GM12865 (cell line): ENCODE measurements at regions not wholly inside any gene's neighbourhood (a gene's known extent, or its start where the extent isn't known, plus 50 kb on each side); places are given as distances from the start of the nearest gene placed in this dataset.

ENCODE experiments used
- DNase-seq: peaks from one replicate; pipeline ENCODE4 v3.0.0; 2010; ENCODE audit warnings: low read depth
- H3K4me3 ChIP-seq: 2 replicates; pipeline ENCODE4 v1.5.1; 2011; ENCODE audit warnings: mild to moderate bottlenecking, low read depth, low read length, control low read depth
- TF ChIP-seq, protein P1 (sequence below): IDR thresholded peaks from 2 replicates; pipeline ENCODE4 v1.5.1; 2011; ENCODE audit warnings: low read length, control low read depth, low read depth, inconsistent platforms; ENCODE audit not compliant: insufficient read depth; ENCODE audit errors: missing control alignments

DNA sequence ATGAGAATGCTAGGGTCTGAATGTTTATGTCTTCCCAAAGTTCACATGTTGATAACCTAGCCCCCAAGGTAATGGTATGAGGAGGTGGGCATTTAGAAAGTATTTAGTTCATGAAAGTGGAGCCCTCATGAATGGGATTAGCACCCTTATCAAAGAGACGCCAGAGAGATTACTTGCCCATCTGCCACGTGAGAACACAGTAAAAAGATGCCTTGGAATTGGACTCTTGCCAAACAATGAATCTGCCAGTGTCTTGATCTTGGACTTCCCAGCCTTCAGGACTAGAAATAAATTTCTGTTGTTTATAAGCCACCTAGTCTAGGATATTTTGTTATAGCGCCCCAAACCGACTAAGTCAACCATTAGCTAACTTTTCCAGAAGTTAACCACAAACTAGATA lies 92.0 kb upstream of the SLC38A4 start:
- H3K4me3 ChIP-seq: no peak overlapping the region
- no peak for DNase-seq
- TF ChIP-seq, protein P1, sequence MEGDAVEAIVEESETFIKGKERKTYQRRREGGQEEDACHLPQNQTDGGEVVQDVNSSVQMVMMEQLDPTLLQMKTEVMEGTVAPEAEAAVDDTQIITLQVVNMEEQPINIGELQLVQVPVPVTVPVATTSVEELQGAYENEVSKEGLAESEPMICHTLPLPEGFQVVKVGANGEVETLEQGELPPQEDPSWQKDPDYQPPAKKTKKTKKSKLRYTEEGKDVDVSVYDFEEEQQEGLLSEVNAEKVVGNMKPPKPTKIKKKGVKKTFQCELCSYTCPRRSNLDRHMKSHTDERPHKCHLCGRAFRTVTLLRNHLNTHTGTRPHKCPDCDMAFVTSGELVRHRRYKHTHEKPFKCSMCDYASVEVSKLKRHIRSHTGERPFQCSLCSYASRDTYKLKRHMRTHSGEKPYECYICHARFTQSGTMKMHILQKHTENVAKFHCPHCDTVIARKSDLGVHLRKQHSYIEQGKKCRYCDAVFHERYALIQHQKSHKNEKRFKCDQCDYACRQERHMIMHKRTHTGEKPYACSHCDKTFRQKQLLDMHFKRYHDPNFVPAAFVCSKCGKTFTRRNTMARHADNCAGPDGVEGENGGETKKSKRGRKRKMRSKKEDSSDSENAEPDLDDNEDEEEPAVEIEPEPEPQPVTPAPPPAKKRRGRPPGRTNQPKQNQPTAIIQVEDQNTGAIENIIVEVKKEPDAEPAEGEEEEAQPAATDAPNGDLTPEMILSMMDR: no peak

DNA sequence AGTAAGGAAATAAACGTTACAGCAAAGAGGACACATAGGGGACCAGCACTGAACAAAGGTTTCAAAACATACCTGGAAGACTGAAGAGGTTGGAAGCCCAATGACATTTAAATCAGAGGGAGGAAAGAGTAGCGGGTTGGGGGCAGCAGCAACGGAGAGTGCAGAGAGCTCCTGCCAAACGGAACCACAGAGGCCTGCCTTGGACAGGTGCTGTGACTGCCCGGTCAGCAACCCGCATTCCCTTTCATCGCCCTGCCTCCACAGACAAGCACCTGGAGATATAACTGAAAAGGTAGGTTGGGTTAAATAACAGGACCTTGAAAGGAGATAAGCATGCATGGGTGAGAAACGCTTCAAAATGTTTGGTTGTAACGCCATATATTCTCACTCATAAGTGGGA lies 92.8 kb upstream of the SLC38A4 start:
- no peak for DNase-seq
- TF ChIP-seq, protein P1: no peak
- no peak overlapping the region for H3K4me3 ChIP-seq

DNA sequence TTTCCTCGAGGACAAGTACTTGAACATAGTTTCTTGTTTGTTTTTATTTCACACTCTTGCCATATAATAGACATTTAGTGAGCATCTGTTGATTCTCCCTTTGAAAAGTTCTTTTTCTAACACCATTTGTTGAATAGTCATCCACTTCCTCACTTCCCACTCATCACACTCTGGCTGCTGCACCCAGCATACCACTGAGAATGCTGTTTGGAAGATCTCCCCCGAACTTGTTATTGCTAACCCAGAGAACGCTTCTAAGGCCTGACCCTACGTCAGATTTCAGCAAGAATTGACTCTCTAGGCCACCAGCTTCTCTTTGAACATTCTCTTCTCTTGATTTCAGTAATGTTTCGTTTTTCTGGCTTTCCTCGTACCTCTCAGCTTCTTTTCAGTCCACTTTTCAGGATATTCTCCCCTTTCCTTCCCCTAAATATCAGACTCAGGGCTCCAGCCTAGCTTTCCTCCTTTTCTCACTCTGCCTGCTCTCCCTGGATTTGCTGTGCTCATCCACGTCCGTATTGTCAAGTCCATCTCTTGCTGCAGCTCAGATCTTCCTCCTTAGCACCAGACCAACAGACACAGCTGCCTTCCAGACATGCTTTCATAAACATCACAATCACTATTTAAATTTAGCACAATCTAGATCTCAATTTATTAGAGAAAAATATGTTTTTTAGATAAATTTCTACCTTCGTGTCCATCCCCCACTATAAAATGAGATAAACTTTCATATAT lies 94.0 kb upstream of the SLC38A4 start:
- H3K4me3 ChIP-seq: no peak overlapping the region
- TF ChIP-seq, protein P1: no peak
- no peak for DNase-seq

DNA sequence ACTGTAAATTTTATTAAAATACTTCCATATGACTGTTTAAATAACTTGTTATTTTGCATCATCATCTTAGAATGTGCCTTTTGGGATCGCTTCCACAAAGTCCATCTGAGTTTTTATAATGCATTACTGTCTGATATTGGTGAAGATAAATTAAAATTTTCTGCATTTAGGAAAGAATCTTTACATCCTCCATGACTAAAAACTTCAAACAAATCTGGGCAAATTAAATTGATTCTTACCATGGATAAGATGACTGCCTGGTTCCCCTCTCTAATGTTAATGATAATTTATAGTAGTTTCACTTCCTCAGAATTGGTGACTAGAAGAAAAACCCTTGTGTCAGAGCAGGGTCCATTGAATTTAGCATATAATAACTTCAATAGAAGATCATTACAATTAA lies 94.7 kb upstream of the SLC38A4 start:
- H3K4me3 ChIP-seq: no peak overlapping the region
- DNase-seq: no peak

DNA sequence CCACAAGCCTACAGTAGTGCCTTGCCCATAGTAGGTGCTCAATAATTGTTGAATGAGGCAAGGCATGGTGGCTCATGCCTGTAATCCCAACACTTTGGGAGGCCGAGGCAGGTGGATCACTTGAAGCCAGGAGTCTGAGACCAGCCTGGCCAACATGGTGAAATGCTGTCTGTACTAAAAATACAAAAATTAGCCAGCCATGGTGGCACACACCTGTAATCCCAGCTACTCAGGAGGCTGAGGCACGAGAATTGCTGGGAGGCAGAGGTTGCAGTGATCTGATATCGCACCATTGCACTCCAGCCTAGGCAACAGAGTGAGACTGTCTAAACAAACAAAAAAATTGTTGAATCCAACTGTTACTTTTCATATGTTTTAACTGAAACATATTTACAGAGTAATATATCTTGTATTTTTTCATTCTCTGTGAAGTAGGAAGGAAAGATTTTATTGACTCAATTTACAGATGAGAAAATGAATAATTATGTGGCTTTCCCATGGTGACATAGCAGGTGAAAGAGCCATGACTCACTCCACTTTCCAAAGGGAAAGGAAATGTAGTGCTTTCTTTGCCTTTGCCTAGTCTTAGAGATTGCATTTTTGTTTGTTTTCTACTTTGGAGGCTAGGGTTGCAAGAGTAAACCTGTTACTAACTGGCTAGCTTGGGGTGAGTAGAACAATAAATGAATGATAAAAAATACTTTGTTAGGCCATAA lies 95.4 kb upstream of the SLC38A4 start:
- TF ChIP-seq, protein P1: no peak
- no peak for DNase-seq
- no peak overlapping the region for H3K4me3 ChIP-seq

More for the DNA sequence above, 94.7 kb upstream of the SLC38A4 start:
- TF ChIP-seq, protein P1: no peak

DNA sequence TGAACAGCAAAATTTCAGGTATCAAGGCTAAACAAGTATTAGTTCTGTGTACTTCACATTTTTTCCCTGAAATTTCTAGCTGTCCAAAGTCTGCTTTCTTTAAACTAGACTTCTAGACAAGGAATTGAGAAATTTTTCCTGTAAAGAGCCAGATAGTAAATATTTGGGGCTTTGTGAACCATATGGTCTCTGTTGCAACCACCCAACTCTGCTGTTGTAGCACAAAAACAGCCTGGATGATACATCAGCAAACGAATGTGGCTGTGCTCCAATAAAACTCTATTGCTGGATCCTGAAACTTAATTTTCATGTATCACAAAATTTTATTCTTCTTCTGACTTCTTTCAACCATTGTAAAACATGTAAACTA lies 96.0 kb upstream of the SLC38A4 start:
- TF ChIP-seq, protein P1: no peak
- no peak overlapping the region for H3K4me3 ChIP-seq
- DNase-seq: no peak
